Stomach smooth muscle (tissue), 2 donors: ENCODE measurements at regions not wholly inside any gene's neighbourhood (a gene's known extent, or its start where the extent isn't known, plus 50 kb on each side); places are given as distances from the start of the nearest gene placed in this dataset.
"Not testable (repeated sequence)": the region's sequence is repeated elsewhere in the genome, so short reads cannot be mapped to it uniquely, and the experiment has no call there.

Experiments used
- H3K27ac ChIP-seq: one replicate; pipeline ENCODE4 v1.7.0; 2013; ENCODE audit warnings: mild to moderate bottlenecking, low read length, inconsistent platforms
- H3K27me3 ChIP-seq, 2 donors: one replicate each; pipeline ENCODE4 v1.7.0; 2013; ENCODE audit warnings: low read length in 2 of 2; ENCODE audit not compliant: insufficient read depth in 2 of 2, control insufficient read depth in 1 of 2
- H3K36me3 ChIP-seq, 2 donors: one replicate each; pipeline ENCODE4 v1.7.0; 2013; ENCODE audit warnings: low read length in 2 of 2; ENCODE audit not compliant: control insufficient read depth in 2 of 2, insufficient read depth in 2 of 2
- H3K4me1 ChIP-seq: one replicate; pipeline ENCODE4 v1.7.0; 2013; ENCODE audit warnings: low read length; ENCODE audit not compliant: control insufficient read depth, insufficient read depth
- H3K4me3 ChIP-seq, 2 donors: one replicate each; pipeline ENCODE4 v1.7.0; 2013; ENCODE audit warnings: low read length in 2 of 2
- H3K9ac ChIP-seq, 2 donors: one replicate each; pipeline ENCODE4 v1.7.0; 2013; ENCODE audit warnings: low read length in 2 of 2, mild to moderate bottlenecking in 1 of 2
- H3K9me3 ChIP-seq, 2 donors: one replicate each; pipeline ENCODE4 v1.7.0; 2013; ENCODE audit warnings: low read length in 2 of 2; ENCODE audit not compliant: control insufficient read depth in 2 of 2
- donor health status: healthy.
- donor health status: Pancreatic carcinoma.

DNA sequence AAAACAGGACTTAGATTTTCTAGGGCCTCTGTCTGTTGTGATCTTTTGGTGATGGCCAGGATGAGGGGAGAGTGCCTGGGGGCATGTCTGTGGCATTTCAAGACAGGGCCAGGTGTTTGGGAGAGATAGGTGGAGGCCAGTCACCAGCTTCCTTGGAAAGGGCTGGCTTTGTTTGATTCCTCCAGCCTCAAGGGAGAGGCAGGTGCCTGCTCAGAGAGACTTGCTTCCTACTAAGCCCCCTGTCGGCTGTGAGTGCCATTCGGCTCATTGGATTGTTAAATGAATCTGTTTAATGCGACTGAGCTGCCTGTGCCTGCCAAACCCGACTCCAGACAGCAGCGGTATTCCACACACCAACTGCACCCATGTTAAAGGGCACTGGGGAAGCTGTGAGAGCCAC lies 304.1 kb upstream of the COBL start:
- Histone ChIP-seq H3K4me3 (no peak overlapping the region), H3K27me3 (no peaks in the 10 kb centered on the region), H3K9ac (no peak overlapping the region), H3K9me3 (peaks cover 0 to 3% of the 10 kb centered on the region in 2 donors), H3K4me1 (no peaks in the 10 kb centered on the region), H3K36me3 (no peaks in the 10 kb centered on the region), H3K27ac (no peak overlapping the region)

DNA sequence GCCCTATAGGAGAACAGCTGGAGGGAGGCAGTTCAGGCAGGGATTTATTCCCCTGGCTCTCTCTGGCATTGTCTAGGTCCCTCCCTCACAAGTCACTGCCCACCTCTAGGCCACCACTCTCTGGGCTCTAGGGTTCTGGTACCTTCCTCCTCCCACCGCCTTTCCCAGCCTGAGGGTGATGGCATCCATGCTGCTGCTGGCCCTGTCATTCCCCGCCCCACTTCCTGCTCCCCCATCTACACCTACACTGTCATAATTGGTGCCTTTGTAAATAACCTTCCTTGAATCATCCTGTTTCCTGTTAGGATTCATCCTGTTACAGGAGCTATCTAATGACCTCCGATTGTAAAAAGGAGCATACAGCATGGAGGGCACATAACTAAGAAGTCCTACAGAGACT lies 303.3 kb upstream of the COBL start:
- H3K4me1 ChIP-seq = no peaks in the 10 kb centered on the region
- no peak overlapping the region for H3K9ac ChIP-seq
- H3K9me3 ChIP-seq = peaks cover 0 to 3% of the 10 kb centered on the region in 2 donors
- no peaks in the 10 kb centered on the region for H3K36me3 ChIP-seq
- H3K27ac ChIP-seq = no peak overlapping the region
- H3K27me3 ChIP-seq = no peaks in the 10 kb centered on the region
- no peak overlapping the region for H3K4me3 ChIP-seq

DNA sequence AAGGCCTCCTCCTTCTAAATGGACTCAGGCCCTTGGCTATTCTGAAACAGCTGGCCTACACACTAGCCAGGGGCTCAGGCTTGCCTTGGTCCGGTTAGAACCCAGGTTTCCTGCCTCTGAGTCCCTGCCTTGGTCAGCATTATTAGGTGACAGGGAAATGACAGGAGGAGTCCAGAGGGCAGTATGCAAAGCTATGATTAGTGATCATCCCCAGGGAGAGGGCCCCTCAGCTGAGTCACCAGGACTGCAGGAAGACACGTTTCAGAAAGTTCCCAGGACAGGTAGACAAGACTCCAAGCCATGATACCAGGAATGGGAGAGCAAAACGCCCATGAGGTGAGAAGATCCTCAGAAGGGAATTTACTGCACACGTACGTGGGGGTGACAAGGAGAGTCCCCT lies 301.1 kb upstream of the COBL start:
- H3K4me1 ChIP-seq = no peaks in the 10 kb centered on the region
- H3K36me3 ChIP-seq = no peaks in the 10 kb centered on the region
- H3K27me3 ChIP-seq = no peaks in the 10 kb centered on the region
- no peak overlapping the region for H3K9ac ChIP-seq
- H3K27ac ChIP-seq = no peak overlapping the region
- no peaks in the 10 kb centered on the region for H3K9me3 ChIP-seq
- H3K4me3 ChIP-seq = no peak overlapping the region

DNA sequence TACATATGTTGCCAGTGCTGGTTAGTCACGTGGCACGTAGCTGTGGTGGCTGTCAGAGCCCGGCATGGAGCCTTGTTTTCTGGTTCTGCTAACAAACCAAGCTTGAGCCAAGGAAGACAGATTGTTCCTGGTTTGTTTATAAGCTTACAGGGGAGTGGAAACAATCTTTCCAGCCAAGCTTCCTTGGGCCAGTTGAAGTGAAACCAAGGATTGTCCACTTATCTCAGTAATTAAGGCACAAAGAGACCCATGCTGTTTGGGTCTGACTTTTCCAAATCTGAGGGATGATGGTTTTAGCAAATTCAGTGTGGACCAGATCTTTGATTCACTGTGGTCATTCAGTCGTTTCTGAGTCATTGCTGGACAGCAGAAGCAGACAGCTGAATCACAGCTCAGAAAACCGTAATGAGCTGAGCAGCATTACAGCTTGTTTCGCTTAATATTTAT lies 297.3 kb upstream of the COBL start:
- Histone ChIP-seq H3K4me1 (no peaks in the 10 kb centered on the region), H3K36me3 (no peaks in the 10 kb centered on the region), H3K9ac (no peak overlapping the region), H3K27ac (peak overlapping the region; percentile 49), H3K27me3 (no peaks in the 10 kb centered on the region), H3K4me3 (no peak overlapping the region), H3K9me3 (no peaks in the 10 kb centered on the region)

DNA sequence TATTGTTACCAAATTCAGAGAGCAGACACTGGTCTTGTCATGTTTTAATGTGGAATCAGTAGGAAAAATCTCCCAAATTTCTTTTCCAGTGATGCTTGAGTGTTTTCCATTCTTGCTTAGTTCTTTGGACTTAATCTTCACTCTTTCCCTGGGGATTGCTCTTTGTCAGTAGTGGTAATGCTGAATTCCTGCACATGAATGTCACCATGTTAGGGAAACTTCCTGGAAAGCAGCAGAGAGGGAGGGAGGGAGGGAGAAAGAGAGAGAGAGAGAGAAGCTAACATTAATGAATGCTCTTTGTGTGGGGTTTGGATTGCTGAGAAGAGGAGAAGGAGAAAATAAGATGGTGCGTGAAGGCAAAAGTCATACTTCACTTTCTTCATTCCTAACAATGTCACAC lies 295.3 kb upstream of the COBL start:
- Histone ChIP-seq H3K4me3 (no peak overlapping the region), H3K9me3 (no peaks in the 10 kb centered on the region), H3K36me3 (no peaks in the 10 kb centered on the region), H3K4me1 (no peaks in the 10 kb centered on the region), H3K27ac (no peak overlapping the region), H3K27me3 (no peaks in the 10 kb centered on the region), H3K9ac (no peak overlapping the region)

DNA sequence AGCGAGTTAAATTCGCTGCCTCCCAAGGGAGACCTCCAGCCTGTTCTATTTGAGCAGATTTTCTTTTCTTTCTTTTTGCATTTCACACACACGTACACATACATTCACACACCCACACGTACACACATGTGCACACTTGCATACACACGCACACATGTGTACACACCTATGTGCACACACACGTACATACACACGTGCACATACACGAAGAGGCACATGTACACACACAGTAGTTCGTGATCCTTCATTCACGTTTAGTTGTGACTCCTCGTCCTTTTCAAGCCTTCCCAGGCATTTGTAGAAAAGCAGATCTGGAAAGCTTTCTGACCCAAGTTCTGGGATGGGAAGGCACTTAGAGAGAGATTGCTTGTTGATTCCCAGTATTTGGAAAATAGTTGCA lies 290.8 kb upstream of the COBL start:
- Histone ChIP-seq H3K27ac (no peak overlapping the region), H3K9ac (no peak overlapping the region), H3K27me3 (no peaks in the 10 kb centered on the region)

DNA sequence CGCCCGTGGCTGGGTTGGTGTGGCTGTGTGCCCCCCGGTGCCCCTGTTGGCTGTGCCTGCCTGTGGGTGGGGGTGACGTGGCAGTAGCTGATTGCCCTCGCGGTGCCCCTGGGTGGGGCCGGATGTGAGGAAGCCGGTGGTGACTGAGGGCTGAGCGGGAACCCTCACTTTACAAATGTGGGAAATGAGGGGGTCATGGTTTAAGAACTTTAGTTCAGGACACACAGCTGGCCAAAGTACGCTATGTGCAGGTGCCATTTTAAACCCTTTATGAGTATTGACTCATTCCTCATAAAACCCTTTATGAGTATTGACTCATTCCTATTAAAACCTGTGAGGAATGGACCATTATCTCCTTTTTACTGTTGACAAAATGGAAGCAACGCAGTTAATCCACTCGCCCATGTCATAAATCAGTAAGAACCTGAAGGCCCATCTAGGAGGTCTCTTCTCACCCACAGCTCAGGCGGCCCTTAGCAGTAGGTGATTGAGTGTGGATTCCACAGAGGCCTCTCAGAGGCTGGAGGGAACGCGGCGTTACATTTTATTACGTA lies 290.1 kb upstream of the COBL start:
- H3K9me3 ChIP-seq = no peaks in the 10 kb centered on the region
- H3K4me1 ChIP-seq = no peaks in the 10 kb centered on the region
- no peaks in the 10 kb centered on the region for H3K36me3 ChIP-seq
- H3K27me3 ChIP-seq = no peaks in the 10 kb centered on the region
- H3K9ac ChIP-seq = no peak overlapping the region
- no peak overlapping the region for H3K27ac ChIP-seq
- no peak overlapping the region for H3K4me3 ChIP-seq

More for the DNA sequence above, 290.8 kb upstream of the COBL start:
- no peak overlapping the region for H3K4me3 ChIP-seq
- no peaks in the 10 kb centered on the region for H3K9me3 ChIP-seq
- H3K4me1 ChIP-seq = no peaks in the 10 kb centered on the region
- H3K36me3 ChIP-seq = no peaks in the 10 kb centered on the region

DNA sequence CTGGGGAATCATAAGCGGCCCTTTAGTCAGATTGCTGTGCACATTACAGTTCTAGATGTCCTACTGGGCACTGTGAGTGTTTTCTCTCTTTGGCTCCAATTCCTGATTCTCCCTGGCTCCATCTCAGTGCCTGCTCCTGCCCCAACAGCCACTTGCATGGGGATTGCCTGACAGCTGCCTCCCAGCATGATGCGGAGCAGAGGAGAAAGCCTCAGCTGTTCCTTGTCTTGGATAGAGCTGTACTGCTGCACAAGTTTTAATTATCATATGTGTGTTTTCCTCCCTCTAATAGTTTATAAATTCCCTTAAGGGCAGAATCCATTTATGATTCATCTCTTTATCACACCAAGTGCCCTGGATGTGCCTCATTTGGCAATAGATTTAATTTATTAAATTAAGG lies 285.8 kb upstream of the COBL start:
- no peak overlapping the region for H3K27ac ChIP-seq

DNA sequence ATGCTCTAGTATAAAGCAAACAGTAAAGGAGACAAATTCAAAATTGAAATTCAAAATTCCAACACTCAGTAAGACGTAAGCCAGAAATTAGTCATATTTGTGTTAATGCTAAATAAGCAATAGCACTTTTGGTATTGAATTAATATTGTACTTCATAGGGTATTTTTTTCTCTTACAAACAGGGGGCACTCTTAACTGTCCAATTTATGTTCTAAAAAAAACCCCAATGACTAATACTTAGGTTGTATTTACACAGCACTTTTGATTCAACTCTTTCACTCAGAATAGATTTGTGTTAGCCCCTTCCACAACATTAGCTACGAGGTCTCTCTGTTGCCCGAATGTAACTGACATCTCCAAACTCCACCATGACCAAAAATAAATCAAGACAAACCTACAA lies 284.9 kb upstream of the COBL start:
- Histone ChIP-seq H3K9me3 (no peaks in the 10 kb centered on the region), H3K27me3 (no peaks in the 10 kb centered on the region), H3K4me1 (no peaks in the 10 kb centered on the region), H3K9ac (no peak overlapping the region), H3K36me3 (no peaks in the 10 kb centered on the region), H3K27ac (no peak overlapping the region), H3K4me3 (no peak overlapping the region)

More for the DNA sequence above, 285.8 kb upstream of the COBL start:
- Histone ChIP-seq H3K27me3 (no peaks in the 10 kb centered on the region), H3K9me3 (no peaks in the 10 kb centered on the region), H3K4me3 (no peak overlapping the region), H3K4me1 (no peaks in the 10 kb centered on the region), H3K36me3 (no peaks in the 10 kb centered on the region), H3K9ac (no peak overlapping the region)

DNA sequence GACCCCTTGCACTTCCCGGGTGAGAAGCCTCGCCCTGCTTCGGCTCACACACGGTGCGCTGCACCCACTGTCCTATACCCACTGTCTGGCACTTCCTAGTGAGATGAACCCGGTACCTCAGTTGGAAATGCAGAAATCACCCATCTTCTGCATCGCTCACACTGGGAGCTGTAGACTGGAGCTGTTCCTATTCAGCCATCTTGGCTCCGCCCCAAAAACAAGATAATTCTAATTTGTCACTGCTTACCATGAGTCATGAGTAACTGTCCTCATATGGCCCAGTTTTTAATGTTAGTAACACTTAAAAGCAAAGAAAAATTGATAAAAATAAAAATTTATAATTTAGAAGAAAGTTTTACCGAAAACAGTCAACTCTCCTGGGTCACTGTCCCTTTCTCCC lies 283.3 kb upstream of the COBL start:
- H3K27me3 ChIP-seq, H3K36me3 ChIP-seq: not testable (repeated sequence)

DNA sequence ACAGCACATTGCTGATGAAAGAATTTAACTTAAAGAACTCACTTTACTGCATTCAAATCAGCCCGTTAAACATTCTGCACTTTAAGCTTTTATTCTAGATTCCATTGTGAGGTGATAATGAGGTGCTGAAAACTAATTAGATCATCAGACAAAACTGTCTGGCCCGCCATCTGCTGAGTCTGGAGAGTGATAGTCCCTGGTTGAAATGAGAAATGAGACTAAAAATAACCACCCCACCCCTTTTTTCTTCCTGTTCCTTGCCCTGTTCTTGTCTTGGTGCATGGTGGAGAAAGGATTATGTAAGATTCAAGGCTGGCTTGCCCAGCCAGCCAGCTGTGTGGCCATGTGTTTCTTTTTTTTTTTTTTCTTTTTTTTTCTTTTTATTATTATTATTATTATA lies 277.0 kb upstream of the COBL start:
- Histone ChIP-seq H3K27ac (no peak overlapping the region), H3K9me3 (no peaks in the 10 kb centered on the region), H3K9ac (no peak overlapping the region), H3K4me1 (no peaks in the 10 kb centered on the region), H3K4me3 (no peak overlapping the region), H3K27me3 (no peaks in the 10 kb centered on the region), H3K36me3 (no peaks in the 10 kb centered on the region)

More for the DNA sequence above, 283.3 kb upstream of the COBL start:
- H3K9me3 ChIP-seq, H3K4me1 ChIP-seq, H3K27ac ChIP-seq, H3K9ac ChIP-seq, H3K4me3 ChIP-seq: not testable (repeated sequence)
